ENCODE measurements at regions not wholly inside any gene's neighbourhood (a gene's known extent, or its start where the extent isn't known, plus 50 kb on each side); places are given as distances from the start of the nearest gene placed in this dataset.

- DNase-seq (no peak), ATAC-seq (ENCODE audit: low read depth) (no peak)
- Histone ChIP-seq H3K9me3 (ENCODE audit: control extremely low read depth in 1 of 3, control insufficient read depth in 2 of 3, insufficient read depth in 1 of 3, low read length in 2 of 3) (peaks cover 0 to 3% (median 0%) of the 10 kb centered on the region in 3 donors), H3K27me3 (replicated peaks in 1 of 4; ENCODE audit: control extremely low read depth in 1 of 4, control insufficient read depth in 3 of 4, insufficient read depth in 4 of 4, low read length in 3 of 4) (peaks cover 0 to 3% (median 0%) of the 10 kb centered on the region in 4 experiments), H2AFZ (ENCODE audit: insufficient read depth, low read depth, low read length, poor library complexity, severe bottlenecking) (no peak overlapping the region), H3K4me1 (ENCODE audit: control insufficient read depth in 2 of 2, insufficient read depth in 2 of 2, low read length in 2 of 2) (no peaks in the 10 kb centered on the region), H3K4me2 (replicated peaks; ENCODE audit: low read depth, low read length, poor library complexity, severe bottlenecking) (no peak overlapping the region), H3K9ac (ENCODE audit: low read length) (no peak overlapping the region), H4K20me1 (ENCODE audit: control insufficient read depth, insufficient read depth, low read length, poor library complexity, severe bottlenecking) (no peaks in the 10 kb centered on the region), H3K27ac (ENCODE audit: low read length in 2 of 2) (no peak overlapping the region), H3K36me3 (replicated peaks in 1 of 2; ENCODE audit: control extremely low read depth in 1 of 2, control insufficient read depth in 1 of 2, extremely low read depth in 1 of 2, insufficient read depth in 2 of 2, low read length in 1 of 2) (no peaks in the 10 kb centered on the region), H3K4me3 (ENCODE audit: control extremely low read depth in 1 of 5, extremely low read depth in 1 of 5, insufficient read depth in 1 of 5, low read depth in 2 of 5, low read length in 4 of 5) (no peak overlapping the region), H3K79me2 (ENCODE audit: control insufficient read depth, insufficient read depth, low read length) (no peaks in the 10 kb centered on the region)
- Mint-ChIP-seq H3K9me3 (ENCODE audit: insufficient read depth) (peaks cover 8% of the 10 kb centered on the region), H3K27me3 (peaks cover 12% of the 10 kb centered on the region), H3K27ac (no peak overlapping the region), H3K4me1 (no peaks in the 10 kb centered on the region), H3K4me3 (no peak overlapping the region)
- ChIA-PET POLR2A (no interaction called here), CTCF (no interaction called here)
- no peak for TF ChIP-seq EZH2 (IDR thresholded peaks at IDR 0.05; ENCODE audit: borderline replicate concordance, insufficient read depth, low read depth, low read length, poor library complexity, severe bottlenecking)
- TF ChIP-seq, protein P1, sequence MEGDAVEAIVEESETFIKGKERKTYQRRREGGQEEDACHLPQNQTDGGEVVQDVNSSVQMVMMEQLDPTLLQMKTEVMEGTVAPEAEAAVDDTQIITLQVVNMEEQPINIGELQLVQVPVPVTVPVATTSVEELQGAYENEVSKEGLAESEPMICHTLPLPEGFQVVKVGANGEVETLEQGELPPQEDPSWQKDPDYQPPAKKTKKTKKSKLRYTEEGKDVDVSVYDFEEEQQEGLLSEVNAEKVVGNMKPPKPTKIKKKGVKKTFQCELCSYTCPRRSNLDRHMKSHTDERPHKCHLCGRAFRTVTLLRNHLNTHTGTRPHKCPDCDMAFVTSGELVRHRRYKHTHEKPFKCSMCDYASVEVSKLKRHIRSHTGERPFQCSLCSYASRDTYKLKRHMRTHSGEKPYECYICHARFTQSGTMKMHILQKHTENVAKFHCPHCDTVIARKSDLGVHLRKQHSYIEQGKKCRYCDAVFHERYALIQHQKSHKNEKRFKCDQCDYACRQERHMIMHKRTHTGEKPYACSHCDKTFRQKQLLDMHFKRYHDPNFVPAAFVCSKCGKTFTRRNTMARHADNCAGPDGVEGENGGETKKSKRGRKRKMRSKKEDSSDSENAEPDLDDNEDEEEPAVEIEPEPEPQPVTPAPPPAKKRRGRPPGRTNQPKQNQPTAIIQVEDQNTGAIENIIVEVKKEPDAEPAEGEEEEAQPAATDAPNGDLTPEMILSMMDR (IDR thresholded peaks at IDR 0.05): no peak
- intact Hi-C loops (cut with micrococcal nuclease): no loop called here
- WGBS (ENCODE audit: insufficient coverage): 67% methylated on average over 1 of the region's 2 CpGs
Measured at GRCh38 chr5:74994826-74995225, 57.5 kb downstream of the GCNT4 start.

- peaks cover 8% of the 10 kb centered on the region for H3K9me3 Mint-ChIP-seq (ENCODE audit: insufficient read depth)
- no peak overlapping the region for H3K4me3 Mint-ChIP-seq
- no peak for TF ChIP-seq EZH2 (IDR thresholded peaks at IDR 0.05; ENCODE audit: borderline replicate concordance, insufficient read depth, low read depth, low read length, poor library complexity, severe bottlenecking)
- TF ChIP-seq, protein P1 (IDR thresholded peaks at IDR 0.05): no peak
- H3K4me2 ChIP-seq (replicated peaks; ENCODE audit: low read depth, low read length, poor library complexity, severe bottlenecking): no peak overlapping the region
- ChIA-PET POLR2A (no interaction called here), CTCF (no interaction called here)
- H3K27me3 Mint-ChIP-seq: peaks cover 12% of the 10 kb centered on the region
- H3K9me3 ChIP-seq (ENCODE audit: control extremely low read depth in 1 of 3, control insufficient read depth in 2 of 3, insufficient read depth in 1 of 3, low read length in 2 of 3): peaks cover 0 to 6% (median 0%) of the 10 kb centered on the region in 3 donors
- H3K27me3 ChIP-seq (replicated peaks in 1 of 4; ENCODE audit: control extremely low read depth in 1 of 4, control insufficient read depth in 3 of 4, insufficient read depth in 4 of 4, low read length in 3 of 4): peaks cover 0 to 3% (median 0%) of the 10 kb centered on the region in 4 experiments
- intact Hi-C loops (cut with micrococcal nuclease): no loop called here
- H3K4me1 Mint-ChIP-seq: no peaks in the 10 kb centered on the region
- 87% methylated on average over 2 of the region's 4 CpGs for WGBS (ENCODE audit: insufficient coverage)
- H3K4me1 ChIP-seq (ENCODE audit: control insufficient read depth in 2 of 2, insufficient read depth in 2 of 2, low read length in 2 of 2): no peaks in the 10 kb centered on the region
- H3K36me3 ChIP-seq (replicated peaks in 1 of 2; ENCODE audit: control extremely low read depth in 1 of 2, control insufficient read depth in 1 of 2, extremely low read depth in 1 of 2, insufficient read depth in 2 of 2, low read length in 1 of 2): no peaks in the 10 kb centered on the region
- no peaks in the 10 kb centered on the region for H4K20me1 ChIP-seq (ENCODE audit: control insufficient read depth, insufficient read depth, low read length, poor library complexity, severe bottlenecking)
- no peak for ATAC-seq (ENCODE audit: low read depth)
- DNase-seq: no peak
- no peak overlapping the region for H3K4me3 ChIP-seq (ENCODE audit: control extremely low read depth in 1 of 5, extremely low read depth in 1 of 5, insufficient read depth in 1 of 5, low read depth in 2 of 5, low read length in 4 of 5)
- no peak overlapping the region for H2AFZ ChIP-seq (ENCODE audit: insufficient read depth, low read depth, low read length, poor library complexity, severe bottlenecking)
- no peak overlapping the region for H3K27ac ChIP-seq (ENCODE audit: low read length in 2 of 2)
- no peak overlapping the region for H3K27ac Mint-ChIP-seq
- H3K79me2 ChIP-seq (ENCODE audit: control insufficient read depth, insufficient read depth, low read length): no peaks in the 10 kb centered on the region
- H3K9ac ChIP-seq (ENCODE audit: low read length): no peak overlapping the region
Measured at GRCh38 chr5:74993743-74994142, 58.6 kb downstream of the GCNT4 start.
